ENCODE measurements at regions not wholly inside any gene's neighbourhood (a gene's known extent, or its start where the extent isn't known, plus 50 kb on each side); places are given as distances from the start of the nearest gene placed in this dataset.
"Not testable (repeated sequence)": the region's sequence is repeated elsewhere in the genome, so short reads cannot be mapped to it uniquely, and the experiment has no call there.

DNA sequence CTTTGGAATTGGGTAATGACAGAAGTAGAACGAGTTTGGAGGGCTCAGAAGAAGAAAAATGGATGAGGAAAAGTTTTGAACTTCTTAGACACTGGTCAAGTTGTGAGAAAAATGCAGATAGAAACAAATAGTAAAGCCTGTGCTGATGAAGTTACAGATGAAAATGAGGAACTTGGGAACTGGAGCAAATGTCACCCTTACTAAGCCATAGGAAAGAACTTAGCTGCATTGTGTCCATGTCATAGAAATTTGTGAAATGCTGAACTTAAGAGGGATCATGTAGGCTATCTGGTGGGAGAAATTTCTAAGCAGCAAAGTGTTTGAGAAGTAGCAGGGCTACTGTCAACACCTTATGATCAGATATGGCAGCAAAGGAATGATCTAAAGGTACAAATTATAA is 289.2 kb upstream of the PCDH9 start:
- H4K20me1 ChIP-seq (ENCODE audit: insufficient read depth) = no peaks in the 10 kb centered on the region
- H3K79me2 ChIP-seq (ENCODE audit: insufficient read depth, low read depth) = no peaks in the 10 kb centered on the region
- H3K36me3 ChIP-seq (ENCODE audit: insufficient read depth) = no peaks in the 10 kb centered on the region
- H2AFZ ChIP-seq (ENCODE audit: low read depth) = no peak overlapping the region
- H3K9ac ChIP-seq = no peak overlapping the region
- TF ChIP-seq, protein P1, sequence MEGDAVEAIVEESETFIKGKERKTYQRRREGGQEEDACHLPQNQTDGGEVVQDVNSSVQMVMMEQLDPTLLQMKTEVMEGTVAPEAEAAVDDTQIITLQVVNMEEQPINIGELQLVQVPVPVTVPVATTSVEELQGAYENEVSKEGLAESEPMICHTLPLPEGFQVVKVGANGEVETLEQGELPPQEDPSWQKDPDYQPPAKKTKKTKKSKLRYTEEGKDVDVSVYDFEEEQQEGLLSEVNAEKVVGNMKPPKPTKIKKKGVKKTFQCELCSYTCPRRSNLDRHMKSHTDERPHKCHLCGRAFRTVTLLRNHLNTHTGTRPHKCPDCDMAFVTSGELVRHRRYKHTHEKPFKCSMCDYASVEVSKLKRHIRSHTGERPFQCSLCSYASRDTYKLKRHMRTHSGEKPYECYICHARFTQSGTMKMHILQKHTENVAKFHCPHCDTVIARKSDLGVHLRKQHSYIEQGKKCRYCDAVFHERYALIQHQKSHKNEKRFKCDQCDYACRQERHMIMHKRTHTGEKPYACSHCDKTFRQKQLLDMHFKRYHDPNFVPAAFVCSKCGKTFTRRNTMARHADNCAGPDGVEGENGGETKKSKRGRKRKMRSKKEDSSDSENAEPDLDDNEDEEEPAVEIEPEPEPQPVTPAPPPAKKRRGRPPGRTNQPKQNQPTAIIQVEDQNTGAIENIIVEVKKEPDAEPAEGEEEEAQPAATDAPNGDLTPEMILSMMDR (conservative IDR thresholded peaks at IDR 0.05; ENCODE audit: low read depth, low read length) = no peak
- H3K4me1 ChIP-seq (ENCODE audit: low read depth, poor library complexity, severe bottlenecking) = peaks cover 24% of the 10 kb centered on the region
- no peak overlapping the region for H3K4me2 ChIP-seq
- no peaks in the 10 kb centered on the region for H3K27me3 ChIP-seq (ENCODE audit: insufficient read depth, low read depth)
- no peak overlapping the region for H3K4me3 ChIP-seq (IDR thresholded peaks at IDR 0.05; ENCODE audit: insufficient read depth, low read depth, low read length)
- H3K27ac ChIP-seq = no peak overlapping the region

DNA sequence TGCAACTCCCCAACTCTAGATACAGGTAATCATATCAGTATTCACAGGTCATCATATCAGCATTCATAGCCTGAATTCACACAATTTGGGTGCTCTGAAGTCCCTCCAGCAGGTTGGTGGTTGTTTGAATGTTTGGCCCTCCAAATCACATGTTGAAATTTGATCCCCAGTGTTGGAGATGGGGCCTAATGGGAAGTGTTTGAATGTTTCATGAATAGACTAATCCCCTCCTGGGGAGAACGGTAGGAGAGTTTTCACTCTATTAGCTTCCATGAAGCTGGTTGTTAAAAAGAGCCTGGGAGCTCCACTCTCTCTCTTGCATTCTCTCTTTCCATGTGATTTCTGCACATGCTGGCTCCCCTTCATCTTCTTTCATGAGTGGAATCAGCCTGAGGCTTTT is 288.6 kb upstream of the PCDH9 start:
- TF ChIP-seq, protein P1 (conservative IDR thresholded peaks at IDR 0.05; ENCODE audit: low read depth, low read length) = no peak
- H3K27me3 ChIP-seq (ENCODE audit: insufficient read depth, low read depth) = no peaks in the 10 kb centered on the region
- H3K79me2 ChIP-seq (ENCODE audit: insufficient read depth, low read depth) = no peaks in the 10 kb centered on the region
- no peak overlapping the region for H3K4me3 ChIP-seq (IDR thresholded peaks at IDR 0.05; ENCODE audit: insufficient read depth, low read depth, low read length)
- H3K4me2 ChIP-seq = no peak overlapping the region
- no peak overlapping the region for H3K27ac ChIP-seq
- no peak overlapping the region for H3K9ac ChIP-seq
- H3K4me1 ChIP-seq (ENCODE audit: low read depth, poor library complexity, severe bottlenecking) = peaks cover 30% of the 10 kb centered on the region
- no peak overlapping the region for H2AFZ ChIP-seq (ENCODE audit: low read depth)
- no peaks in the 10 kb centered on the region for H4K20me1 ChIP-seq (ENCODE audit: insufficient read depth)
- no peaks in the 10 kb centered on the region for H3K36me3 ChIP-seq (ENCODE audit: insufficient read depth)

DNA sequence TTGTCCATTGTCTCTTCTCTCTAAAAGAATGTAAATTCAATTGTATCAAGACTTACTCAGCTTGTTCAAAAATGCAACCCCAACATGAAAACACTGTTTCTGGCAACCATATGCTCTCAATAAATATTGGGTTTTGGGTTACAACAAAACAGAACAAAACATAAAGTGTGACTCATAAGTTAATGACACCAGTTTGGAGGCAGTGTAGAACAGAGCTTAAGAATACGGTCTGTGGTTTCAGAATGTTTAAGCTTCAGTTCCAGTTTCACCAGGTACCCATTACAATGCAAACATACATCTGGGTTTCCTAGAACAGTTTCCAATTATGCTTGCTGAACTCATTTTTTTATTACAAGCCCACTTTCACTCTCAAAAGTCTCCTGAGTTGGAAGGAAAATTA is 285.8 kb upstream of the PCDH9 start:
- H3K27me3 ChIP-seq (ENCODE audit: insufficient read depth, low read depth) = no peaks in the 10 kb centered on the region
- no peak overlapping the region for H3K4me3 ChIP-seq (IDR thresholded peaks at IDR 0.05; ENCODE audit: insufficient read depth, low read depth, low read length)
- no peaks in the 10 kb centered on the region for H3K79me2 ChIP-seq (ENCODE audit: insufficient read depth, low read depth)
- H3K27ac ChIP-seq = peak overlapping the region; percentile 28; the same call in 1 of the 2 replicates
- TF ChIP-seq, protein P1 (conservative IDR thresholded peaks at IDR 0.05; ENCODE audit: low read depth, low read length) = no peak
- H3K9ac ChIP-seq = no peak overlapping the region
- no peak overlapping the region for H2AFZ ChIP-seq (ENCODE audit: low read depth)
- peaks cover 31% of the 10 kb centered on the region for H3K4me1 ChIP-seq (ENCODE audit: low read depth, poor library complexity, severe bottlenecking)
- H4K20me1 ChIP-seq (ENCODE audit: insufficient read depth) = no peaks in the 10 kb centered on the region
- no peaks in the 10 kb centered on the region for H3K36me3 ChIP-seq (ENCODE audit: insufficient read depth)
- peak overlapping the region; percentile 54; the same call in 1 of the 2 replicates for H3K4me2 ChIP-seq

DNA sequence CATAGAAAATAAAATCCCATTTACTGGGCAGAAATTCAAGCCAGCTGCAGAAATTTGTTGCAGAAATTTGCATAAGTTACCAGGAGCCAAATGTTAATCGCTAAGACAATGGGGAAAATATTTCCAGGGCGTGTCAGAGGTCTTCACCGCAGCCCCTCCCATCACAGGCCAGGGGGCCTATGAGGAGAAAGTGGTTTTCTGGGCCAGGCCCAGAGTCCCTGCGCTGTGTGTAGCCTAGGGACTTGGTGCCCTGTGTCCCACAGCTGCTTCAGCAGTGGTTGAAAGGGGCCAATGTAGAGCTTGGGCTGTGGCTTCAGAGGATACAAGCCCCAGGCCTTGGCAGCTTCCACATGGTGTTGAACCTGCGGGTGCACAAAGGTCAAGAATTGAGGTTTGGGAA is 278.9 kb upstream of the PCDH9 start:
- Histone ChIP-seq H3K27ac (no peak overlapping the region), H3K36me3 (ENCODE audit: insufficient read depth) (no peaks in the 10 kb centered on the region)

DNA sequence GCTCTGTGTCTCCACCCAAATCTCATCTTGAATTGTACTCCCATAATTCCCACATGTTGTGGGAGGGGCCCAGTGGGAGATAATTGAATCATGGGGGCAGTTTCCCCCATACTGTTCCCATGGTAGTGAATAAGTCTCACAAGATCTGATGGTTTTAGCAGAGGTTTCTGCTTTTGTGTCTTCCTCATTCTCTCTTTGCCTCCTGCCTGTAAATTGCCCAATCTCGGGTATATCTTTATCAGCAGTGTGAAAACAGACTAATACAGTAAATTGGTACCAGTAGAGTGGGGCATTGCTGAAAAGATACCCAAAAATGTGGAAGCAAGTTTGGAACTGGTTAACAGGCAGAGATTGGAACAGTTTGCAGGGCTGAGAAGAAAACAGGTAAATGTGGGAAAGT is 278.1 kb upstream of the PCDH9 start:
- H3K9ac ChIP-seq; H4K20me1 ChIP-seq (ENCODE audit: insufficient read depth); H3K4me1 ChIP-seq (ENCODE audit: low read depth, poor library complexity, severe bottlenecking): not testable (repeated sequence)

More for the DNA sequence above, 278.9 kb upstream of the PCDH9 start:
- H3K4me1 ChIP-seq (ENCODE audit: low read depth, poor library complexity, severe bottlenecking) = peaks cover 3% of the 10 kb centered on the region
- H3K4me3 ChIP-seq (IDR thresholded peaks at IDR 0.05; ENCODE audit: insufficient read depth, low read depth, low read length) = no peak overlapping the region
- TF ChIP-seq, protein P1 (conservative IDR thresholded peaks at IDR 0.05; ENCODE audit: low read depth, low read length) = no peak
- H3K27me3 ChIP-seq (ENCODE audit: insufficient read depth, low read depth) = no peaks in the 10 kb centered on the region
- no peak overlapping the region for H3K4me2 ChIP-seq
- H2AFZ ChIP-seq (ENCODE audit: low read depth) = no peak overlapping the region
- no peaks in the 10 kb centered on the region for H3K79me2 ChIP-seq (ENCODE audit: insufficient read depth, low read depth)
- H4K20me1 ChIP-seq (ENCODE audit: insufficient read depth) = no peaks in the 10 kb centered on the region
- H3K9ac ChIP-seq = no peak overlapping the region

More for the DNA sequence above, 278.1 kb upstream of the PCDH9 start:
- H3K79me2 ChIP-seq (ENCODE audit: insufficient read depth, low read depth); H2AFZ ChIP-seq (ENCODE audit: low read depth); H3K27me3 ChIP-seq (ENCODE audit: insufficient read depth, low read depth); H3K36me3 ChIP-seq (ENCODE audit: insufficient read depth); H3K27ac ChIP-seq; H3K4me3 ChIP-seq (IDR thresholded peaks at IDR 0.05; ENCODE audit: insufficient read depth, low read depth, low read length); H3K4me2 ChIP-seq: not testable (repeated sequence)
